BE2C (cell line): ENCODE measurements at regions not wholly inside any gene's neighbourhood (a gene's known extent, or its start where the extent isn't known, plus 50 kb on each side); places are given as distances from the start of the nearest gene placed in this dataset.

Experiments
- DNase-seq: peaks from one replicate; pipeline ENCODE4 v3.0.0-alpha.2; 2020
- H3K27me3 ChIP-seq: fragments of 250-450 bp; sonication (Bioruptor Pico); 2 replicates; pipeline ENCODE4 v1.5.1; 2020; ENCODE audit warnings: mild to moderate bottlenecking
- H3K36me3 ChIP-seq: fragments of 250-450 bp; sonication (Bioruptor Pico); 2 replicates; pipeline ENCODE4 v1.5.1; 2020; ENCODE audit warnings: mild to moderate bottlenecking
- H3K4me1 ChIP-seq: fragments of 250-450 bp; sonication (Bioruptor Pico); 2 replicates; pipeline ENCODE4 v1.5.1; 2020
- H3K4me3 ChIP-seq: 2 replicates; pipeline ENCODE4 v1.5.1; 2011; ENCODE audit warnings: low read depth, low read length
- H3K9me3 ChIP-seq: fragments of 250-450 bp; sonication (Bioruptor Pico); 2 replicates; pipeline ENCODE4 v1.5.1; 2020
- TF ChIP-seq, protein P1 (sequence below): IDR thresholded peaks from 2 replicates; pipeline ENCODE4 v1.5.1; 2012; ENCODE audit warnings: mild to moderate bottlenecking, low read depth, low read length

DNA sequence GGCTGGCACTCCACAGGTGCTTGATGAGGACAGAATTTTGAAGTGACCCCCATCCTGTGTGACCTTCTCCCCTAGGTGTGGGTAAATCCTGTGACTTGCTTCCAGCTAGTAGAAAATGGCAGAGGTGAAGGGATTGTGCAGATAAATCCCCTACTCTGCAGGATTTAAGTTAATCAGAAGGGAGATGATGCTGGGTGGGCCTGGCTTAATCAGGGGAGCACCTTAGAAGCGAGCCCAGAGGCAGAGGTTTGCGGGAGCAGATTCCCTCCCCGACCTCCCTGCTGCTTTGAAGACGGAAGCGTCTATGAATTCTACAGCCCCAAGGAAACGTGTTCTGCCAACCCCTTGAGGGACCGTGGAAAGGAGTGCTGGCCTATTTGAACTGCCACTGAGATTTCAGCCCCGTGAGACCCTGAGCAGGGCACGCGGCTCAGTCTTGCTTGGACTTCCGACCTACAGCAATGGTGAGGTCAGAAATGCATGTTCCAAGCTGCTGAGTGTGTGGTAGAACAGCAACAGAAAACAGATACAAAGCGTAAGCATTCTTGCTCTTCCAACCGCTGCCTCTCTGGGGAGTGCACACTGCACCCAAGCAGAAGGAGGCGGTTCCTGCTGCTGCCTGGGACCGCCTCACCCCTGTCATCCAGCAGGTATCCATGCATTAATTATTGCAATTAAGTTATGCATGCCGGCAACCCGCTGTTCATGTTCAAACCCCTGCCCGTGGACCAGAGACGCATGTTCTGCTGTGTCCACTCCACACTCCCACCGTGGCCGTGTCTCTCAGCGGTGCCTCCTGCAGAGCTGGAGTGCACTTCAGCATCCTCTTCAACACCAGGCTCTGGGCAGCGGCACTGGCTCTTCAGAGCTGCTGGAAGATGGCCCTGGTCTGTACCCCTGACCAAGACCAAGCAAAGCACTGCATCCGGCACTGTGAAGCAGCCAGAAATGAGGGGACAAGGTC, 54.6 kb upstream of the RXRA start:
- TF ChIP-seq, protein P1, sequence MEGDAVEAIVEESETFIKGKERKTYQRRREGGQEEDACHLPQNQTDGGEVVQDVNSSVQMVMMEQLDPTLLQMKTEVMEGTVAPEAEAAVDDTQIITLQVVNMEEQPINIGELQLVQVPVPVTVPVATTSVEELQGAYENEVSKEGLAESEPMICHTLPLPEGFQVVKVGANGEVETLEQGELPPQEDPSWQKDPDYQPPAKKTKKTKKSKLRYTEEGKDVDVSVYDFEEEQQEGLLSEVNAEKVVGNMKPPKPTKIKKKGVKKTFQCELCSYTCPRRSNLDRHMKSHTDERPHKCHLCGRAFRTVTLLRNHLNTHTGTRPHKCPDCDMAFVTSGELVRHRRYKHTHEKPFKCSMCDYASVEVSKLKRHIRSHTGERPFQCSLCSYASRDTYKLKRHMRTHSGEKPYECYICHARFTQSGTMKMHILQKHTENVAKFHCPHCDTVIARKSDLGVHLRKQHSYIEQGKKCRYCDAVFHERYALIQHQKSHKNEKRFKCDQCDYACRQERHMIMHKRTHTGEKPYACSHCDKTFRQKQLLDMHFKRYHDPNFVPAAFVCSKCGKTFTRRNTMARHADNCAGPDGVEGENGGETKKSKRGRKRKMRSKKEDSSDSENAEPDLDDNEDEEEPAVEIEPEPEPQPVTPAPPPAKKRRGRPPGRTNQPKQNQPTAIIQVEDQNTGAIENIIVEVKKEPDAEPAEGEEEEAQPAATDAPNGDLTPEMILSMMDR = no peak
- H3K27me3 ChIP-seq = no peaks in the 10 kb centered on the region
- H3K4me1 ChIP-seq = peaks cover 5% of the 10 kb centered on the region; the same call in 1 of the 2 replicates
- no peaks in the 10 kb centered on the region for H3K36me3 ChIP-seq
- no peak for DNase-seq
- H3K4me3 ChIP-seq = no peak overlapping the region
- H3K9me3 ChIP-seq = no peaks in the 10 kb centered on the region

DNA sequence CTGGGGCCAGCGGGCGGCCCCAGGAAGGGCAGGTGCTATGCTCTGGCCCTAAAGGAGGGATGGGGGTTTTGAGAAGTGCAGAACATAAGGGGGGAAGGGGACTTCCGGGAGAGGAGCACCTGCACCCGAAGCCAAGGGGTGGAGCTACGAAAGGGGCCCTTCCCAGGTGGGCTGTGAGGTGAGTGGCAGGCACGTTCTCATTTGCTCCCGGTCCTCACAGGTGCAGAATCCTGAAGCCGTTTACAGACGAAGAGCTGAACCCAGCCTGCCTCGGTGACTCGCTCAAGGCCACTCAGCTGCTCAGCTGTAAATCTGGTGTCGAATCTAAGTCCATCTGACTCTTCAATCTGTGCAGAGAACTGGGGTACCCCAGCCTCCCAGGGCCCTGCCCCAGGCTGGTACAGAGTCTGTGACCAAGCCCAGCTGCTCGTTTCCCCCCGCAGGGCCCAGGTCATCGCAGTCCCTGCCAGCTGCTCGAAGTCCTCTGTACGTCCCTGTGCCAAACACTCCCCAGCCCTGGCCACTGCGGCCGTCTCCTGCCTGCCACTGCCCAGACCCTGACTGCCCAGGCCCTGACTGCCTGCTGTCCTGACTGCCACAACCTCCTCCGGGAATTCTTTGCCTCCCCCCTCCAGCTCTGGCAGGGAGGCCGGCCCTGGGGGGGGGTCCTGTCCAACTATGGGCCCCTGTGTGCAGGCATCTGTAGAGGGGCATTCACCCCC, 53.8 kb upstream of the RXRA start:
- H3K36me3 ChIP-seq = no peaks in the 10 kb centered on the region
- DNase-seq = no peak
- TF ChIP-seq, protein P1 = no peak
- H3K4me3 ChIP-seq = no peak overlapping the region
- no peaks in the 10 kb centered on the region for H3K27me3 ChIP-seq
- no peaks in the 10 kb centered on the region for H3K9me3 ChIP-seq
- peaks cover 5% of the 10 kb centered on the region; the same call in 1 of the 2 replicates for H3K4me1 ChIP-seq

DNA sequence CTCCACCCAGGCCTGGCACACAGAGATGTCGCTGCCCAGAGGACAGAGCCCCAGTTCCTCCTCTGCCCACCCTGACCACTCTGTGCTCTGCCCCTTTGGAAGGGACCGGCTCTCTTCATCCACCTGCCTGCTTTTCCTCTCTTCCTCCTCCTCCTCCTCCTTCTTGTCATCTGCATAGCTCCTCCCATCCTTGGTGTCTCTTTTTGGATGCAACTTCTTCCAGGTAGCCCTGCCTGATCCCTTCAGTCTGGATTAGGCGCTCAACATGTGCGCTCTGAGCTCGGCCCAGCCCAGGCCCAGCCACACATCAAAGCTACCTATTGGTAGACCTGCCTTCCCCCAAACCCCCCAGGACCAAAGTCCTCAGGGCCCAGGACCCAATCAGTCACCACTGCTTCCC, 52.6 kb upstream of the RXRA start:
- Histone ChIP-seq H3K9me3 (no peaks in the 10 kb centered on the region), H3K4me3 (no peak overlapping the region), H3K4me1 (no peaks in the 10 kb centered on the region), H3K27me3 (no peaks in the 10 kb centered on the region), H3K36me3 (no peaks in the 10 kb centered on the region)
- TF ChIP-seq, protein P1 = no peak
- no peak for DNase-seq

DNA sequence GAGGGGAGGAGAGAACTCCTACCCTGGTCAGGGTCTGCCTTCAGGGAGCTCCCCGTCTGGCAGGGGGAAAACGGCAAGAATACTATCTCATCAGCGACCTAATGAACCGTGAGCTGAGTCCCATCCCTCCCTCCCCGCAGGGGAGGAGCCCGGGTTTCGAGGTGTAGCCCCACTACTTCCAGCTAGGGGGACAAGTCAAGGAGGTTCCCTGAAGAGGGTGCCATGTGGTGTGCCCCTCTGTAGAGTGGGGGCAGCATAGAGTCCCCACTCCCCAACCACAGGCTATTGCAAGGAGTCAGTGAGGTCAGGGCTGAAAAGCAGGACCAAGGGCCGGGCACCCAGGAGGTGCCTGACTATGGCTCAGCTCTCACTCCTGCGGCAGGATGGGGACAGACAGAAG, 50.9 kb upstream of the RXRA start:
- DNase-seq = no peak
- Histone ChIP-seq H3K9me3 (no peaks in the 10 kb centered on the region), H3K4me1 (no peaks in the 10 kb centered on the region), H3K36me3 (no peaks in the 10 kb centered on the region), H3K27me3 (no peaks in the 10 kb centered on the region), H3K4me3 (no peak overlapping the region)
- TF ChIP-seq, protein P1 = no peak

DNA sequence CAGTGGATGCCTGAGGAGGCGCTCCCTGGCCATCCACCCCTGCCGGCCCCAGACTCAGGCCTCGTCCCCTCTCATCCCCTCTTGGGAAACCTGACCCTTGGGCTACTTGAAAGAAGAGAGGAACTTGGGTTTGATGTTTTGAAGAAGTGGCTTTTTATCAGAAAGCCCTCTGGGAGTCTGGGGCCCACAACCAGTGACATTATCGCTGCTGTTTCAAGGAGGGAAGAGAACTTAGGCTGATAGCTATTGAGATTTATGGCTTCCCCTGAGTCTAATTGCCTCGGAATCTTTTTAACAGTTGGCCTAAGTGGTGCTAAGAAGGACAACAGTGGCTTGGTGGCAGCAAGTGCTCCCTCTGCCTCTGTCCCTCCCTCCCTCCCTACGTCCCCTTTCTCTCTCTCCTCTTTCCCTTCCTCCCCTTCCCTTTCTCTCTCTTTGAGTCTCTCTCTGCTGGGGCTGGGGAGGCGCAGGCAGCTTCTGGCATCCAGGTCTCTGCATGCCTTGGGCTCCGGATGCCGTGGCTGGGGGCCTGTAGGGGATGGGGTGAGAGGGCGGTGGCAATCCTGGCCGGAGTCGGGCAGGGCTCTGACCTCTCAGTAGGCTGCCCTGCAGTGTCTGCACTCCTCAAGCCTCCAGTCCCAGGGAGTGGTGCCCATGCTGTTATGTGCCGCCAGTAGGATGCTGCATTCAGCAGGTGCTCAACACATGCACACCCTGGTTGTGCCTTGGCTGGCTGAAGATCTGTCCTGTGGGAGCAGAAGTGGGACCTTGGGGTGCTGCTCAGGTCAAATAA, 49.6 kb upstream of the RXRA start:
- Histone ChIP-seq H3K4me1 (no peaks in the 10 kb centered on the region), H3K9me3 (no peaks in the 10 kb centered on the region), H3K4me3 (no peak overlapping the region), H3K27me3 (no peaks in the 10 kb centered on the region), H3K36me3 (no peaks in the 10 kb centered on the region)
- TF ChIP-seq, protein P1 = no peak
- DNase-seq = no peak
